HG02571 (cell line): ENCODE measurements at regions not wholly inside any gene's neighbourhood (a gene's known extent, or its start where the extent isn't known, plus 50 kb on each side); places are given as distances from the start of the nearest gene placed in this dataset.

ENCODE experiments used
- ATAC-seq: cut with Tn5 transposase; IDR thresholded peaks from one replicate; pipeline ENCODE4 v1.9.1; 2021; ENCODE audit warnings: mild to moderate bottlenecking, moderate library complexity; ENCODE audit not compliant: unreplicated experiment

DNA sequence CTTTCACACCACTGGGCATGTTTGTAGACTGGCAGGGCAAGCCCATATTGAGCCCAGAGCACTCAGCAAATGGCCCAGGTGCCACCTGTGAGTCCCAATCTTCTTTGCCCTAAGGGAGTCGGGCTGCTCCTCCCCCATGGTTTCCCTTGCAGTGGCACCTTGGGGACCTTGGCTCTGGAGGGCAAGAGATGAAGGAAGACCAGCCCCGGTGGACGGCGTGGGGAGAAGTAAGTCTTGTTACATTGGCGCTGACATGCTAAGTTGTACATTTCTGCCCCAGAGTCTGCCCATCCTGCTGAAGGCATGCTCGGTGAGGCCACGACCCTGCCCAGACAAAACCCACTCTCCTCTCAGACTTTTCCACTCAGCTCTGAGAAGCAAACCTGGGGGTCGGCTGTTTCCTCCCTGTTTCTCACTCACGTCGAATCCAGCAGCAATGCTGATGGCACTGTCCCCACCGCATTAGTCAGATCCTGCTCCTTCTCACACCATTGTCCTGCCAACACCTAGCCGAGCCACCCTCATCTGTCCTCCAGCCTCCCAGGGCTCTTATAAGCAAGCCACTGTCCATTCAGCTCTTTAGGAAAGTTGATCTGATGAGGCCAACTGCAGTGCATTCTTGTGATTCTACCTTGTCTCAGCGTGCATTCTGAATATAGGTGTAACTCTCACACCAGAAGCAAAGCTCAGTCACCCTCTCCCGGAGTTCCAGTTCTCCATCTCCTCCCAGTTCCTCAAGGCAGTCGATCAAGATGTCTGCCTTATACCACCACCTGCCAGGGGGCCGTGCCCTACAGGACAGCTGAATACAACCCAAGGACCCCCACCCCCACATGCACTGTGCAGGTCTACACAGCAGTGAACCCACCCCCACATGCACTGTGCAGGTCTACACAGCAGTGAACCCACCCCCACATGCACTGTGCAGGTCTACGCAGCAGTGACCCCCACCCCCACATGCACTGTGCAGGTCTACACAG is 827.1 kb downstream of the TBC1D22A start:
- ATAC-seq: no peak

DNA sequence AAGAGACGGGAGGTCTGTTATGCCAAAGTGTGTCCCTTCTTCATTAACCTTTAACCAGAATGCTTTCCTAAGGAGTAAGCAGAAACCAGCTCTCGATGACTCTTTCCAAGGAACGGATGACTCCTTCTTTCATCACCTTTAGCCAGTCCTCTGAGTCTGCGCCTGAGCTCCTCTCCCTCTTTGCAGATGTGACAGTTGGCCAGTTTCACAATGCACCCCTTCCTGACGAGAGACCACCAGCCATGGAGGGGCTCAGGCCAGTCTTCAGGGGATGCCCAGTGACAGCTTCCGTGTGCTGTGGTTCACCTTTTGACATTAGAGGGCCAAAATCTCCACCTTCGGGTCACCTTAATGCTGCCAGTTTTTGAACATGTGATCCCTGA is 826.1 kb downstream of the TBC1D22A start:
- ATAC-seq: no peak

DNA sequence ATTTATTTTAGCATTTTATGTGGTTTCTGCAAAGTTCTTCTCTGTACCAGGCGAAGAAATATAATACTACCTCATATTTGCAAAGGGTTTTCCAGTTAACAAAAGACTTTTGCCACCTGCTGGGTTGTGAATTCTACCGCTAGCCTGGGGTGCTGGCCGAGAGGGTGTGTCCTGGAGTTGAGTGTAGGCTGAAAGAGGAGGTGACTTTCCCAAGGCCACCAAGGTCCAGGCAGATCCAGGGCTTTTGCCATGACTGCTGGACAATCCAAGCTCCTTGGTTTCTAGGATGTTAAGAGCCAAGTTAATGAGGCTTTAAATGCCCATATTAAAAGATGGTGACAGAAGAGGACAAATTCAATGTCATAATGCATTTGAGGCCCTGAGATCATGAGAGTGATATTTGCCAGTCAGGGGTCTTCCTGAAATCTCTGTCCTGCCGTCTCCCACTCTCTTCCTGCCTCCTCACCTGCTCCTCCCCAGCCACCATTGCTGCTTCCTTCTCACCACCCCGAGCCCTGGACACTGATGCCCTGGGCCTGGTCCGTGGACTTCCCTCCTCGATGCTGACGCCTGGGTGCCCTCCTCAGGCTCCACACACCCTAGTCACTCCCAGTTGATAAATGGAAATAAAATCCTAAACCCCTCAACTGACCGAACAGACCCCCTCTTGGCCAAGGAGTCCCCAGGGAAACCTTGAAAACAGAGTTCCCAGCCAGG is 825.6 kb downstream of the TBC1D22A start:
- no peak for ATAC-seq

DNA sequence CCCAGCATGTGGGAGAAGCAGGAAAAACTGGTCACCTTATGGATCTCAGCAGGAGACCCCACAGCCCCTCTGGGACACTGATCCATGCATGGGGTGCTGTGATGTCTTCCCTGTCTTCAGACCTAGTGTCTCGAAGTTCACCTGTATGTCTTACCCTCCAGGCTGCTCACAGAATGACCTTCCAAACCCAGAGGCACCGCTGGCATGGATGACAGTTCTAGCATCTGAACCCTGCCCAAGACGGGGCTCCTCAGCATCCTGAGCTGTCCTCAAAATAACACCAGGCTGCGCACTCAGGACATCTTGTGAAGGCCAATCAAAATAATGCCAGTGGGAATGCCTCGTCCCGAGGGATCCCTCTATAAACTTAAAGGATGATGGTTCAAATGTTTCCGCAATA is 824.9 kb downstream of the TBC1D22A start:
- ATAC-seq: no peak

DNA sequence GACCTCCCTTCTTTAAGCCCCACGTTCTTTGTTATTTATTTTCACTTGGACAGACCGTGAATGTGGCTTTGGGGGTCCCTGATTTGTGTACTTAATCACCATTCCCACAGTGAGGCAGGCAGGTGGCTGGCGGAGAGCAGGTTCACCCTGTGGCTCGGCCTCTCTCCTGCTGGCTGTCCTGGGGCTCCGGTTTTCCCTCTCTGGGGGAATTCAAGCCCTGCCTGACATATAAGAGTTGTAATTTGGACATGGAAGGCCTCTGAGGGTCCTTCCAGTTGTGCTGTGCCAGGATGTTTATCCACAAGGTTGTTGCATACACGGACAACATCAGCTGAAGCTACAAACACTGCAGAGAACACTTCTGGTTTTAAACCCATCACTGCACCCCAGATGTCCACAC is 824.5 kb downstream of the TBC1D22A start:
- ATAC-seq: no peak

DNA sequence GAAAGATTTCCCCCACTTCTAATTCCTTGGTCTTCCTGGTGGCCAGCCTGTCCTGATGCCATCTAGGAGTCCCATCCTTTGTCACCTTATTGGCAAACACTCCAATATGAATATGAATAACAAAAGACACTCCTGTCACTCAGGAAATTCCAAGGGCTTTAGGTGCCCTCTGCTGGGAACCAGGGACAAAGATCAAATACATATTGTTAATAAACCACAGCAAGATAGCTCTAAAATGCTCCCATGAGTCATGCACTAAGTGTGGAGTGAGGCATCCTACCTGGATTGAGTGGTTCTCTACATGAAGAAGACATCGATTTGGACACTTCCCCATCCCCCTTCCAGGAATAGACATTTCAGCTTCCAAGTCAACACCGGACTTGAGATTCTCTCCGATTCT is 823.6 kb downstream of the TBC1D22A start:
- no peak for ATAC-seq

DNA sequence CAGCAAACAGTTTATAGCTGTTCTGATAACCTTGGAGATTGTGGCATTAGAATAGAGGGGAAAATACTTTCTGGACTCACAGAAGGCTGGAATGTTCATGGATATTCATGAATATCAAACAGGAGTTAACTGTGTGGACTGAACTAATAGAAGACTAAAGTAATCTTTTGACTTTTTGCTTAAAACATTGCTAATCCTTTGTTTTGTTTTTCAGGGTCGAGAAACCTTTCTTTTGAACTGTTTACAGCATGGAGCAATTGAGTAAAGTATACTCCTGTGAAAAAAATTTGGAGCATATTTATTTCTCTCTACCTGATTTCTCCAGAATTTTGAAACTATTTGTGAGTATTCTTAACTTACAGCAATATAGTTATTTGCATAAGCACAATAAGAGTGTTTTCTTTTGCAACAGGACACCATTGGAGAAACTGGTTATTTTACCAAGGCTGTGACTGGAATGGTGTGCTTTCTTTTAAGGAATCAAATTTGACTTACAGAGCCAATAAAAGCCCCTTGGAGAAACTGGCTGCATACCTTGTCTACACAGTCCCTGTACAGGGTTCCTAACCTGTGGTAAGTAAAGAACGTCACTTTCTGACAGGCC is 821.6 kb downstream of the TBC1D22A start:
- ATAC-seq: no peak

DNA sequence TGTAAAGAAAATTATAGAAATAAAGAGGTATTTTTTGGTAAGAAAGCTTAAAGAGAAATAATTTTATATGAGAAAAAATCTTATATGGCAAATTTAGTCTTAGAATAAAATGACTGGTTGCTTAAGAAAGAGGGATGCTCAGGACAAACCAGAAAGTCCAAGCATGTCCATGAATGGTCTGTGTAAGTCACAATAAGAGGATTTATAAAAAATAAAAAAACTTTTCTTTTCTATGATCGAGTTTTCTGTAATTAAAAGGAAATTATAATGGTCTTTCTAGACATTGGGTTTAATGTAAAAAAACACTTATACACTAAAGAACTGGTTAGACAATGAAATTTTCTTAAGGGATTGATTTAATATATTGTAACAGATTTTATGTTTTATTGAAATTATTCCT is 819.6 kb downstream of the TBC1D22A start:
- ATAC-seq: no peak

DNA sequence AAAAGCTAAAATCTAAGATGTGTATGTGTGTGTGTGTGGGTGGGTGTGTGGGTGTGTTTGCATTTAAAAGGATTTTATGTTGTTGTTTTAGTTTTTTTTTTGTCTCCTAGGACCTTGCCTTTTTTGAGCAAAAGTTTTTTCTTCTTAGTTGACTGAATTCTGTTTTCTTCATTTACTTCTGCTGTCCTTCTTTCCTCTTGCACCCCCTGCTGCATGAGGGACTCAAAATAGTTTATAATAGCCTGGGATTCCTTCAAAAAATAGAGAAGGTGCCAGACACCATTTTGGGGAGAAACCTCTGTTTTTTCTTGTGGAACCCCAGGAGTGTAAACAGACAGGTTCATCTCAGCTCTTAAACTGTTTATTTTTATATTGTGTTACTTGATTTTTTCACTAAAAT is 817.7 kb downstream of the TBC1D22A start:
- no peak for ATAC-seq

DNA sequence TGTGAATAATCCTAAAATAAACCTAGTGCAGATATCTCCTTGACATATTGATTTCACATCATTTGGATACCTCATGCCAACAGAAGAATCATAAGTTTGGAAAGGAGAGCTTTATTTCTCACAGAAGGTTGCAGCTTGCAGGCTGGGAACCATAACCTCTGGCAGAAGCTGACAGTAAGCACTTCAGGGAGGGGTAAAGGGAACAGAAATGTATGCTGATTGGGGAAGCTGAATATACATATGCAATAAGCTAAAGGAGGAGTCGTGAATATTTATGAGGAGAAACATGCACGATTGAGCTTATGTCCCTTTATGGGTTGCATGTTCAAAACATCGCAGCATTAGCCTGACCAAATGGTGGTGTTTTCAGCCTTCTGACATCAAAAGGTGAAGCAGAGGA is 814.5 kb downstream of the TBC1D22A start:
- ATAC-seq: no peak

DNA sequence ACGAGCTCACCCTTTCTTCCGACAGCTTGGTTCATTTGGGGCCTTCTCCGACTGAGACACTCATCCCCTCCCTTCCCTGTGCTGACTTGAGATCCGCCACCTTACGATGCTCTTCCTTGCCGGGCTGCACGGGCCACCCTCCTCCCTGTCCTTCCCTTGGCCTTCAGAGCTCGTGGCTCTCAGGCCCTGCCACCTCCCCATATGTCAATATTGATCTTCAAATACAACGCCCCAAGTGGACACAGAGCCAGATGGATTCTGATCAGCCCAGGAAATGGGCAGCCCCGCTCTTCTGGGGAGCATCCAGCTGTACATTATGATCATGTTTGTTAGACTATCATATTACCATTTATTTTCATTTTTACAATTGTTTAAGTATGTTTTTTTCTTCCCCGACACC is 812.8 kb downstream of the TBC1D22A start:
- ATAC-seq: no peak

DNA sequence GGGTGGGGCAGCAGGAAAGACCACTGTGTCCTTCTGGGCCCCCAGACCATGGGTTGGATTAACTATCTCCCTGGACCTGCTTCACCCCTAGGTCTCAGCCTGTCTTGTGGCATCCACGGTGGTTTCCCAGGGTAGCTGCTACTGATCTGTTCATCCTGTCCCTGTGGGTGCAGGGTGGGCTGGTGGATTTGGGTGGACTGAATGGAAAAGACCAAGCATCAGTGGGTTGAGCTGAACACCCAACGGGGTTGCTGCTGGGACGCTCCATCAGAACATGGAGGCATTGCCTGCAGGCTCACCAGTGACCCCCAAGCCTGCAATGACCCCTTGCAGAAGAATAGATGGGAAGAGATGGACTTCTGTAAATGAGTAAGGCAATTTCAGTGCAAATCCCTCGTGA is 812.1 kb downstream of the TBC1D22A start:
- ATAC-seq: no peak

DNA sequence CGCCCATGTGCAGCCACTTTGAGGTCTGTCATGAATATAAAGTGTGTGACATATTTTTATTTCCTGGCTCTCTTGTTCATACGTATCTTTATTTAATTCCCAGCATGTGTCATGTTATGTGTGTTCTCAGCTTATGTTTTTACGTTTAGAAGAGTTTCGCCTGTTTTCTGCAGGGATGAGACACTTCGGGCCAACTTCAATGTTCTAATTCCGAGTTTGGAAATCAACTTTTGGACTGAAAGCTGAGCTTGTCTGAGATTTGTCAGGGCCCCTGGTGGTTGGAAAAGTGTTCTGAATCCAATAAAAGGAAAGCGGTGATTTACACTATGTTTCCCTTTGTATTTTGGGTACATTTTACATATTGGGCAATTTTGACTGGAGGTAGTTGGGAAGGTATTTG is 810.7 kb downstream of the TBC1D22A start:
- no peak for ATAC-seq

DNA sequence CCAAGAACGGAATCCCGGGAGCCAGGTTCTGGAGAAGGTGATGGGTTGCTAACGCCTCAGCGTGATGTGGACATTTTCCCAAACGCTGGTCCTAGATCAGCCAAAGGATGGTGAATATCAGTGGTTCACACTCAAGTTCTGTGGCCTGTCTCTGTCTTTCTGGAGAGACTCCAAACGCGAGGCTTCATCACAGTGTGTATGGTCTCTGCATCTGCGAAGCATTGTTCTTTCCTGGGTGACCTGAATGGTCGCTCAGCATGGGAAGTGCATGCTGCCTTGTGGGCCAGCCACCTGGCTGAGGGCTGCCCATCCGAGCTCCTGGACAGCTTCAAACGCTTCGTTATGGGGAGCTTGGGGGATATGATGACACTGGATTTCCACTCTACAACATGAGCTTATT is 810.0 kb downstream of the TBC1D22A start:
- ATAC-seq: no peak

DNA sequence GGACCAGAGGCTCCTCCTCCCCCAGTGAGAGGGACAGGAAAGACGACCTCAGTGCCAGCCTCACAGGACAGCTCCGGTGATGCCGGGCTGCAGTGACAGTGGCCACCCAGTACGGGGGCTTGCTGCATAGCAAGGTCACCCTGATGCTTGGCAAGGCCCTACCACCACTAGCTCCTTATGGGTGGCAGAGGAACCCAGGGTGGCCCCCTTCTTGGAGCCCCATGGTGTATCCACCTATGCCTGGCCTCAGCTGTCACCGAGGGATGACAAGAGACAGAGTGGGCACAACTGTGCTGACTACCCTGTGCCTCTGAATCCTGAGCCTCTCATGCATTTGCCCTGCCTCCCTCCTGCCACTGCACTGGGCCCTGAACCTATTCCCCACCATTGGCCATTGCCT is 809.2 kb downstream of the TBC1D22A start:
- no peak for ATAC-seq

DNA sequence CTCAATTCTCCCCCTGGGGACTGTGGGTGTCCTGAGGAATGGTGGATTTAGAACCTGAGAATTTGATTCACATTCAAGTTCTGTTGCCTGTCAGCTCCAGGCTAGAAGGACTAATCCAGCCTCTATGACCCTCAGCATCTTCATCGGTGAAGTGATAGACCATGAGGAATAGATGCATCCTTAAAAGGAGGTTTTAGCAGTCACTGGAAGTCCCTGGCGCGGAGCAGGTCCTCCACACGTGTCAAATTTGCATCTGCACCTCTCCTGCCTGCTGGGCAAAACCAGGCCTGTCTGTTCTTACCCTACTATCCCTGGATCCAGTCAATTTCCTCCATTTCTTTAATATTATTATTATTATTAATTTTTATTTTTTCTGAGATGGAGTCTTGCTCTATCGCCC is 808.4 kb downstream of the TBC1D22A start:
- no peak for ATAC-seq

DNA sequence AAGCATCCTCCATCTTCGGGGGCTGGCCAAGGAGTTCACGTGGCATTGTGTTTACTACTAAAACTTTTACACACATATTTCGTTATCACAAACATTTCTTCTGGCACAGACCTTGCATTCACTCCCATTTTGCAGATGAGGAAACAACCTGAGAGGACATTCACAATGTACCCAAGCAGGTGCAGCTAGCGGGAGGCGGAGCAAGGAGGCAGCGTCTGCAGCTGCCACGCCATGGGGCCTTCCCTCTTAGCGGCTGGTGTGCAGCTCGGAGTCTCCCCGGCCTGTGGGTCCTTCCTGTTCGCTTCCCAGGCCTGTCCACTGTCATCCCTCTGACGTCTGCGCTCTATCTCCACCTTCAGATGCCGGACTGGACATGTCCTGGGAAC is 807.8 kb downstream of the TBC1D22A start:
- no peak for ATAC-seq

DNA sequence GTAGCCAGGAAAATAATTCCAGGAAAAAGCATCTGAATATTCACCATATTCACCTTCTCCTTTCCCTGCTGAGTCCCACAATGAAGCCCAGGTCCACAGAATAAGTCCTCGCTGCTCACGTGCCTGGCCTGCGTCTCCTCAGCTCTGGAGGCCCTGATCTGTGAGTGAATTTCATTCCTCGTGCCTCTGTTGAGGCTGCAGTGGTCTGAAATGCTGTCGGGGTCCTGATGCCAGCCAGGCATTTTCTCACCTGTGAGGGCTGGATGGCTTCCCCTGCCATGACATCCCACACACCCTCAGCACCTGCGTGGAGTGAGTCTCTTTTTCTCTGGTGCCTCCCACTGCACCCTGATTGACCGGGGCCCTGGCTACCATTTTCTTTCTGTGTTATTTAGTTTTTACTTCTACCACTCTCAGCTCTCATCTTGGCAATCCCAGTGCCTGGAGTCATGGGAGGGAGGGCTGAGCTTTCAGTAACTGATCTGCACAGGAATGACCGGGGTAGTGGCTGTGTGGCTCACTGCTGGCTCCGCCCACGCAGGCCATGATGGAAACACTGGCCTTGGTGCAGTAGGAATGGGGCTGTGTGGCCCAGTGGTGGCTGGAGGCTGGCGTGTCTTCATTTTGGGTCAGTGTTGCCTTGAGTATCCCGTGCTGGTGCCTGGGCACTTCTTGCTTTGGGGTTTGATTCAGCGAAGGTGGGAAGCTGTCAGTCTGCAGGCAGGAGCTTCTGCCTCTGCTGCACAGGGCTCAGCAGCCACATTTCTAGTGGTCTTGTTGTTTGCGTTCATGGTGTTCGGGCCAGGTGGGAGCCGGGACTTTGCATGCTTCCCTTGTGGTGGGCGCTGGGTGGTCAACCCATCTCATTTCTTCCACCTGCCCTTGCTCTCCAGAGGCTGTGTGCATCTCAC is 807.2 kb downstream of the TBC1D22A start:
- ATAC-seq: no peak

DNA sequence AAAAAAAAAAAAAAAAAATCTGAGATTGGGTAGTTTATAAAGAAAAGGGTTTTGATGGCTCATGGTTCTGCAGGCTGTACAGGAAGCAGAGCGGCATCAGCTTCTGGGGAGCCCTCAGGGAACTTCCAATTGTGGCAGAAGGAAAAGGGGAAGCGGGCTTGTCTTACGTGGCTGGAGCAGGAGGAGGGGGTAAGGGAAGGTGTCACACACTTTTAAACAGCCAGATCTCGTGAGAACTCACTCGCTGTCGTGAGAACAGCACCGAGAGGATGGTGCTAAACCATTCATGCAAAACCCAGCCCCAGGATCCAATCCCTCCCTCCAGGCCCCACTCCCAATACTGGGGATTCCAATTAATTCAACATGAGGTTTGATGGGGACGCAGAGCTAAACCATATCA is 806.2 kb downstream of the TBC1D22A start:
- no peak for ATAC-seq

DNA sequence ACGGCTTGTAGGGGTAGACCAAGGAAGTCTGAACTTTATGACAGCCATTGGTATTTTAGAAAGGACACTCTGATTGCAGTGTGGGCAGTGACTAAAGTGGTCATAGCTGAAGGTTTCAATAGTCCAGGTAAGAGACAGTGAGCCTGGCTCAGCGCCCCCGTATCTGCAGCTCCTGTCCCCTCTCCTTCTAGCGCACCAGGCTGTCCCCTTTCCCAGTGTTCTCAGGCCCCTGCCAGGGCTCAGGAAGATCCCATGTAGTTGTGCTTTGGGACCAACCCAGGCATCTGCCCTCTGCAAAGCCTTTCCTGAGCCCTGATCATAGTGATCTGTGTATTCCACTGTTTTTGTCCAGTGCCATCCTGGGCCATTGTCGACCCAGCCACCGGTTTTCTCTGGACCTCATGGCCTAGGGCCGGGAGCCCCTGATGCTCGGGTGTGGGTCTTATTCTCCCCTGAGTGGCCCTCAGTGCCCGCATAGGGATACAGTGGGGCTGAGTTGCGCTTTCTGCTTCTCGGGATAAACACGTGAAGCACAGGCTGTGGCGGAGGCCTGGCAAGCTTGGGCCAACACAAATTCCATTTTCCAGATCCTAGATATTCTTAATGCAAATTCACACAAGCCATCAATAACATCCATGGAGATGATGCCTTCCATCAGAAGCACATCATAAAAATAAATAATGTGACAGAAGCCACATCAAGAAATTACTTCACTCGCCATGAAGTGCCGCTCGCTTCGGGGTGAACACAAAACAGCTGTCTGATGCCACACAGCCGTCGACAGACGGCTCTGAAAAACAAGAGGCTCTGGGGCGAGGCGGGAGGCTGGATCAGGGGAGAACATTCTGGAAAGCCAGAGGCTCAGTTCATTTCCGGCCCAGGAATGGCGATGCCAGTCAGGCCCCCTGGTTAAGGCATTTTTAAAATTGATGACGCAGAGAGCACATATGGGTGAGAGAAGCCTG is 805.0 kb downstream of the TBC1D22A start:
- no peak for ATAC-seq
